ENCODE measurements at regions not wholly inside any gene's neighbourhood (a gene's known extent, or its start where the extent isn't known, plus 50 kb on each side); places are given as distances from the start of the nearest gene placed in this dataset.

DNA sequence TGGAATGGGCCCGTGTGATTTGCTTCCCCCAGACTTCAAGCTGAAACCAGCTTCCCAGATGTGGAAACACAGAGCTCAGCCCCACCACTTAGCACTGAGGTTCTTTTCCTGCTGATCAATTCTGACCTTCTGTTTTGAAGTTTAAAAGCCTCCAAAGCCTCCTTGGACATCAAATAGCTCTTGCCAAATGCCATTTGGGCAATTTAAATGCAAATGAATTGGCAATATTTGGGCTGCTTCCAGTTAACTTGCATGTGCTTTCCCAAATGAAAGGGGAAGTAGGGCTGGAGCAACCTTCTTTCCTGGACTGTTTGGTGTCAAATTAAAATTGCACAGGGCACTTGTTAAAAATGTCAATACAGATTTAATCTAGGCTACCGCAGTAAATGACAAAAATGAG, 710.5 kb downstream of the TLR4 start:
- no peaks in the 10 kb centered on the region for H3K27me3 ChIP-seq
- no peak overlapping the region for H3K27ac ChIP-seq
- intact Hi-C loops (cut with DNase I): no loop called here
- 60 to 83% methylated on average over 2 of the region's 2 CpGs for WGBS, 2 donors
- no peaks in the 10 kb centered on the region for H3K36me3 ChIP-seq
- no peak for TF ChIP-seq POLR2AphosphoS5 (IDR thresholded peaks at IDR 0.05)
- no peak for TF ChIP-seq EP300 (IDR thresholded peaks at IDR 0.05)
- TF ChIP-seq POLR2A (IDR thresholded peaks at IDR 0.05): no peak
- TF ChIP-seq, protein P1, sequence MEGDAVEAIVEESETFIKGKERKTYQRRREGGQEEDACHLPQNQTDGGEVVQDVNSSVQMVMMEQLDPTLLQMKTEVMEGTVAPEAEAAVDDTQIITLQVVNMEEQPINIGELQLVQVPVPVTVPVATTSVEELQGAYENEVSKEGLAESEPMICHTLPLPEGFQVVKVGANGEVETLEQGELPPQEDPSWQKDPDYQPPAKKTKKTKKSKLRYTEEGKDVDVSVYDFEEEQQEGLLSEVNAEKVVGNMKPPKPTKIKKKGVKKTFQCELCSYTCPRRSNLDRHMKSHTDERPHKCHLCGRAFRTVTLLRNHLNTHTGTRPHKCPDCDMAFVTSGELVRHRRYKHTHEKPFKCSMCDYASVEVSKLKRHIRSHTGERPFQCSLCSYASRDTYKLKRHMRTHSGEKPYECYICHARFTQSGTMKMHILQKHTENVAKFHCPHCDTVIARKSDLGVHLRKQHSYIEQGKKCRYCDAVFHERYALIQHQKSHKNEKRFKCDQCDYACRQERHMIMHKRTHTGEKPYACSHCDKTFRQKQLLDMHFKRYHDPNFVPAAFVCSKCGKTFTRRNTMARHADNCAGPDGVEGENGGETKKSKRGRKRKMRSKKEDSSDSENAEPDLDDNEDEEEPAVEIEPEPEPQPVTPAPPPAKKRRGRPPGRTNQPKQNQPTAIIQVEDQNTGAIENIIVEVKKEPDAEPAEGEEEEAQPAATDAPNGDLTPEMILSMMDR (IDR thresholded peaks at IDR 0.05): no peak
- H3K9me3 ChIP-seq: no peaks in the 10 kb centered on the region
- no peaks in the 10 kb centered on the region for H3K4me1 ChIP-seq
- H3K4me3 ChIP-seq: no peak overlapping the region
- DNase-seq: no peak

GRCh38 chr9:118418887-118419565, 714.8 kb downstream of the TLR4 start:
- WGBS, 2 donors: 24 to 76% methylated on average over 2 of the region's 2 CpGs
- Histone ChIP-seq H3K9me3 (no peaks in the 10 kb centered on the region), H3K4me1 (no peaks in the 10 kb centered on the region), H3K27me3 (no peaks in the 10 kb centered on the region), H3K27ac (no peak overlapping the region), H3K4me3 (no peak overlapping the region), H3K36me3 (no peaks in the 10 kb centered on the region)
- intact Hi-C loops (cut with DNase I): no loop called here
- TF ChIP-seq, protein P1 (IDR thresholded peaks at IDR 0.05): no peak
- TF ChIP-seq EP300 (IDR thresholded peaks at IDR 0.05) (no peak), POLR2A (IDR thresholded peaks at IDR 0.05) (no peak)
- DNase-seq: no peak

- no peak overlapping the region for H3K4me3 ChIP-seq
- 88 to 90% methylated on average over 1 of the region's 1 CpG for WGBS, 2 donors
- no peak for TF ChIP-seq EP300 (IDR thresholded peaks at IDR 0.05)
- TF ChIP-seq POLR2A (IDR thresholded peaks at IDR 0.05): no peak
- TF ChIP-seq, protein P1 (IDR thresholded peaks at IDR 0.05): no peak
- TF ChIP-seq POLR2AphosphoS5 (IDR thresholded peaks at IDR 0.05): no peak
- H3K4me1 ChIP-seq: no peaks in the 10 kb centered on the region
- H3K27me3 ChIP-seq: no peaks in the 10 kb centered on the region
- no peak for DNase-seq
- no peaks in the 10 kb centered on the region for H3K9me3 ChIP-seq
- H3K36me3 ChIP-seq: no peaks in the 10 kb centered on the region
- no peak overlapping the region for H3K27ac ChIP-seq
- intact Hi-C loops (cut with DNase I): no loop called here
These were observed 715.5 kb downstream of the TLR4 start for GRCh38 chr9:118419676-118420075.

DNA sequence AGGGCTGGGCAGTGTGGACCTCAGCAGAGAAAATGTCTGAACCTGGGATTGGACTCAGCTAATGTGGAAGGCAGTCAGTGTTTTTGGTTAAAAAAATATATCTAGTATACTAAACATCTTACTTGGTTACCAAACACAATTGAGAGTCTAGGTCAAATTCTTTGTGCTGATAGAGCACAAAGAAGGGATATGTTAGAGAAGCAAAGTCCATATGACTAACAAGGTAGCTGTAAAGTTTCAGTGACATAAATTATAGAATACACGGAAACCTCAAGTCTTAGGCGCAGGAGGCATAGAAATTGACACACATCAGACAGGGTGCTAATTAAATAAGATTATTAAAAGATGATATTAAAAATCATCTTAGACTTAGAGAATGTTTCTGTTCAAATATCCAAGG, 718.3 kb downstream of the TLR4 start:
- WGBS, 2 donors: 21 to 82% methylated on average over 2 of the region's 2 CpGs
- DNase-seq: no peak
- H3K4me3 ChIP-seq: no peak overlapping the region
- intact Hi-C loops (cut with DNase I): no loop called here
- no peak overlapping the region for H3K27ac ChIP-seq
- H3K4me1 ChIP-seq: no peaks in the 10 kb centered on the region
- no peaks in the 10 kb centered on the region for H3K27me3 ChIP-seq
- no peaks in the 10 kb centered on the region for H3K36me3 ChIP-seq
- TF ChIP-seq EP300 (IDR thresholded peaks at IDR 0.05) (no peak), POLR2A (IDR thresholded peaks at IDR 0.05) (no peak), POLR2AphosphoS5 (IDR thresholded peaks at IDR 0.05) (no peak)
- TF ChIP-seq, protein P1 (IDR thresholded peaks at IDR 0.05): no peak
- no peaks in the 10 kb centered on the region for H3K9me3 ChIP-seq

- Histone ChIP-seq H3K4me3 (no peak overlapping the region), H3K36me3 (no peaks in the 10 kb centered on the region), H3K9me3 (no peaks in the 10 kb centered on the region), H3K27me3 (no peaks in the 10 kb centered on the region), H3K4me1 (no peaks in the 10 kb centered on the region), H3K27ac (no peak overlapping the region)
- no peak for DNase-seq
- TF ChIP-seq POLR2A (IDR thresholded peaks at IDR 0.05): no peak
- TF ChIP-seq, protein P1 (IDR thresholded peaks at IDR 0.05): no peak
- no peak for TF ChIP-seq POLR2AphosphoS5 (IDR thresholded peaks at IDR 0.05)
- TF ChIP-seq EP300 (IDR thresholded peaks at IDR 0.05): no peak
- intact Hi-C loops (cut with DNase I): no loop called here
- 30 to 61% methylated on average over 3 of the region's 3 CpGs for WGBS, 2 donors
These were observed 718.8 kb downstream of the TLR4 start for GRCh38 chr9:118423021-118423420.
